ENCODE measurements at regions not wholly inside any gene's neighbourhood (a gene's known extent, or its start where the extent isn't known, plus 50 kb on each side); places are given as distances from the start of the nearest gene placed in this dataset.

DNA sequence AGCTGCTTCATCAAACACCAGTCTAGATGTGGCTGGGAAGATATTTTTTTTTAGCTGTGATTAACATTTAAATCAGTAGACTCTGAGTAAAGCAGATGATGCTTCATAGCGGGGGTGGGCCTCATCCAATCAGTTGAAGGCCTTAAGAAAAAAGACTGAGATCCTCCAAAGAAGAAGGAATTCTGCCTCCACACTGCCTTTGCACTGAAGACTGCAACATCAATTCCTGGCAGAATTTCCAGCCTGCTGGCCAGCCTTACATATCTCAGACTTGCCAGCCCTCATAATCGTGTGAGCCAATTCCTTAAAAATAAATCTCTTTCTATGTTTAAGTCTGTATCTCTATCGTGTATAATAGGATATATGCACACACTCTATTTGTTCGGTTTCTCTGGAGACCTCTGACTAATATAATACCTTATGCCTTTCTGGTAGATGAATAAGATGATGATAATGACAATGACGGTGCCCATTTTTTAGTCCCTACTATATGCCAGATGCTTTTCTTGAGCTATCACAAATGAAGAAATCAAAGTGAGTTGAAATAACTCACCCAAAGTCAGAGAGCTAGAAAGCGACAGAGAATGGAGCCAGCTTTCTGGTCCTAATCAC is 66.1 kb upstream of the SOD3 start:
- H3K27me3 ChIP-seq (ENCODE audit: control insufficient read depth, insufficient read depth, low read length), result peaks cover 2% of the 10 kb centered on the region
- POLR2A ChIA-PET, result no interaction called here
- CTCF ChIA-PET, result interaction anchor here (0.6 kb wide), 1 partner anchor 259 kb away, joined by 3 read pairs; no protein-coding TSS in a partner anchor
- H3K4me3 ChIP-seq (ENCODE audit: low read depth, low read length), result no peak overlapping the region
- no peak overlapping the region for H3K27ac ChIP-seq (ENCODE audit: low read depth, low read length)
- TF ChIP-seq, protein P1, sequence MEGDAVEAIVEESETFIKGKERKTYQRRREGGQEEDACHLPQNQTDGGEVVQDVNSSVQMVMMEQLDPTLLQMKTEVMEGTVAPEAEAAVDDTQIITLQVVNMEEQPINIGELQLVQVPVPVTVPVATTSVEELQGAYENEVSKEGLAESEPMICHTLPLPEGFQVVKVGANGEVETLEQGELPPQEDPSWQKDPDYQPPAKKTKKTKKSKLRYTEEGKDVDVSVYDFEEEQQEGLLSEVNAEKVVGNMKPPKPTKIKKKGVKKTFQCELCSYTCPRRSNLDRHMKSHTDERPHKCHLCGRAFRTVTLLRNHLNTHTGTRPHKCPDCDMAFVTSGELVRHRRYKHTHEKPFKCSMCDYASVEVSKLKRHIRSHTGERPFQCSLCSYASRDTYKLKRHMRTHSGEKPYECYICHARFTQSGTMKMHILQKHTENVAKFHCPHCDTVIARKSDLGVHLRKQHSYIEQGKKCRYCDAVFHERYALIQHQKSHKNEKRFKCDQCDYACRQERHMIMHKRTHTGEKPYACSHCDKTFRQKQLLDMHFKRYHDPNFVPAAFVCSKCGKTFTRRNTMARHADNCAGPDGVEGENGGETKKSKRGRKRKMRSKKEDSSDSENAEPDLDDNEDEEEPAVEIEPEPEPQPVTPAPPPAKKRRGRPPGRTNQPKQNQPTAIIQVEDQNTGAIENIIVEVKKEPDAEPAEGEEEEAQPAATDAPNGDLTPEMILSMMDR (IDR thresholded peaks at IDR 0.05; ENCODE audit: low read depth, low read length), result no peak
- no peak for DNase-seq (ENCODE audit: low read depth, low spot score)
- H3K9me3 ChIP-seq (ENCODE audit: control insufficient read depth, insufficient read depth, low read length), result no peaks in the 10 kb centered on the region

DNA sequence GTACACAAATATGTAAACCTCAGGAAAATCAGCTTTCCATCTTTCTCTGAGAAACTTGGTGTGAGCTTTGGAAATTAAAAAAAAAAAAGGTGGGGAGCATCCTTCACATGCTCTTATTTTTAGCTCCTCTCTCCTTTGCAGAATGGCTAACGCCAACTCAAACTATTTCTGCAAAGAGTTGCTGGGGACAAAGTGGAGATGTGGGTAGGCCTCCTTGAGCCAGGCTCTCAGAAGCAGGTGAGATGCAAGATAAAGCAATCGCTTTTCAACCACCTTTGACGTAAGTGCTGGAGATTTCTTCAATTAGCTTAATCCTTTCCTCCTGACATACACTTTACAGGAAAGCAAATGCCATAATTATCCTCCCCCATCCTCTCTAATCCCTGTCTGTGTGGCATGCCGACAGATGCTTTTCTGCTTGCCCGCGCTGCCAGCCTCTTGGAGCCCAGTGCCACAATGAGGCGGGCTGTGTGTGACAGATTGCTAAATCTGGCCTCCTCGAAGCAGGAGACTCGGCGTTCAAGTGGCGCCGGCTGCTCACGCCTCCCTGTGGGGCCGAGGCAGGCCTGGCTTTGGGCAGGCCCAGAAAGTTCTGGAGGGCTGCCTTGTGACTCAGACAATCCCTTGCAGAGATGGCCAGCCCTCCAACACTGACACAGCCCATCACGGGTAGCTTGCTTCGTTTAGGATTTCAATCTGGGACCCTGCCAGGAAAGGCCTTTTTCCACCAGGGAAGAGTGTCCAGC is 64.9 kb upstream of the SOD3 start:
- ChIA-PET POLR2A (no interaction called here), CTCF (interaction anchor here (0.6 to 1.5 kb wide), 2 partner anchors 25 to 250 kb away, joined by 3 to 5 read pairs; no protein-coding TSS in a partner anchor)

DNA sequence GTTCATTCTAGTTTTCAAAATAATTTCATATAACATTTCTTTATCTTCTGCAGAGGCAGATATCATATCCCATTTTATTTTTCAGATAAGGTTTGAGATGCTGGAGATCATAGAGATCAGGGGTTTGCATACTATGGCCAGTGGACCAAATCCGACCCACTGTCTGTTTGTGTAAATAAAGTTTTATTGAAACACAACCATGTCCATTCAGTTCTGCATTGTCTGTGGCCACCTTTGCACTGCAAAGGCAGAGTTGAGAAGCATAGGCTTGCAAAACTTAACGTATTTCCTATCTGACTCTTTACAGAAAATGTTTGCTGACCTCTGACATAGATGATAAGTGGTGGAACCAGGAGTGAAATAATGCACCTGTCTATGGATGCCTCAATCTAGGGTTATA is 63.9 kb upstream of the SOD3 start:
- peaks cover 2% of the 10 kb centered on the region for H3K27me3 ChIP-seq (ENCODE audit: control insufficient read depth, insufficient read depth, low read length)
- no peak overlapping the region for H3K4me3 ChIP-seq (ENCODE audit: low read depth, low read length)
- H3K9me3 ChIP-seq (ENCODE audit: control insufficient read depth, insufficient read depth, low read length), result no peaks in the 10 kb centered on the region
- ChIA-PET POLR2A (no interaction called here), CTCF (interaction anchor here (1.0 kb wide), 1 partner anchor 249 kb away, joined by 4 read pairs; no protein-coding TSS in a partner anchor)
- H3K27ac ChIP-seq (ENCODE audit: low read depth, low read length), result no peak overlapping the region
- no peak for DNase-seq (ENCODE audit: low read depth, low spot score)
- TF ChIP-seq, protein P1 (IDR thresholded peaks at IDR 0.05; ENCODE audit: low read depth, low read length), result no peak

More for the DNA sequence above, 64.9 kb upstream of the SOD3 start:
- H3K4me3 ChIP-seq (ENCODE audit: low read depth, low read length), result no peak overlapping the region
- no peaks in the 10 kb centered on the region for H3K9me3 ChIP-seq (ENCODE audit: control insufficient read depth, insufficient read depth, low read length)
- TF ChIP-seq, protein P1 (IDR thresholded peaks at IDR 0.05; ENCODE audit: low read depth, low read length), result no peak
- H3K27ac ChIP-seq (ENCODE audit: low read depth, low read length), result no peak overlapping the region
- DNase-seq (ENCODE audit: low read depth, low spot score), result peak; percentile 47
- peaks cover 2% of the 10 kb centered on the region for H3K27me3 ChIP-seq (ENCODE audit: control insufficient read depth, insufficient read depth, low read length)

DNA sequence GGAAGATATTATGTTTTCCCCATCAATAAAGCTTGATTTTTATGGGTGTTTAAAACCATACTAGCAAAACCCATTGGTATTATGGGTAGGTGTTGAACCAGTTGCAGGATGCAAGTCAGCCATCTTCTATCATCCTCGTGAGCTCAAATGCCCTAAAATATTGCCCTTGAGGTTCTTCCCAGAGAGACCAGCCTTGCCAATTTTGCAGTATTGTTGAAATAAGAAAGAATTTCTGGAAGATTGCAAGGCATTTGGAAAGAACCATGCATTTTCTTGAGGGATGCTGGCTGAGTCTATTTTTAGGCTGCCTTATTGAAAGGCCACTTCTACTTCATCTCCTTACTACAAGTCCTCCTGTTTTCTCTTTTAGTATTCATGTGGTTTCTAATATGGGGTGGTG is 60.9 kb upstream of the SOD3 start:
- no peak overlapping the region for H3K4me3 ChIP-seq (ENCODE audit: low read depth, low read length)
- ChIA-PET POLR2A (no interaction called here), CTCF (no interaction called here)
- H3K27me3 ChIP-seq (ENCODE audit: control insufficient read depth, insufficient read depth, low read length), result no peaks in the 10 kb centered on the region
- TF ChIP-seq, protein P1 (IDR thresholded peaks at IDR 0.05; ENCODE audit: low read depth, low read length), result no peak
- H3K9me3 ChIP-seq (ENCODE audit: control insufficient read depth, insufficient read depth, low read length), result peaks cover 8% of the 10 kb centered on the region; the same call in 1 of the 2 replicates
- H3K27ac ChIP-seq (ENCODE audit: low read depth, low read length), result no peak overlapping the region
- DNase-seq (ENCODE audit: low read depth, low spot score), result no peak

DNA sequence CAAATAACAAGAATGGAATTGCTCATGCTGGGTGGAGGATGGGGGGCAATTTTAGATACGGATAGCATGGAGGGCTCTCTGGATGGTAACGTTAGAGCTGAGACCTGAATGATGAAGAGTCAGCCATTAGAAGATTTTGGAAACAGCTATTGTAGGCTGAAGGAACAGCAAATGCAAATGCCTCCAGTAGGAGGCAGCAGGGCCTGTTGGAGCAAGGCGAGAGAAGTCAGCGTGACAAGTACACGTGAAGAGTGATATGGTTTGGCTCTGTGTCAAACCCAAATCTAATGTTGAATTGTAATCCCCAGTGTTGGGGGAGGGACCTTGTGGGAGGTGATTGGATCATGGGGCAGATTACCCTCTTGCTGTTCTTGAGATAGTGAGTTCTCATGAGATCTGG is 59.3 kb upstream of the SOD3 start:
- POLR2A ChIA-PET, result no interaction called here
- H3K4me3 ChIP-seq (ENCODE audit: low read depth, low read length), result no peak overlapping the region
- CTCF ChIA-PET, result interaction anchor here (0.6 kb wide), 1 partner anchor 9 kb away, joined by 3 read pairs; no protein-coding TSS in a partner anchor
- no peak for DNase-seq (ENCODE audit: low read depth, low spot score)
- H3K9me3 ChIP-seq (ENCODE audit: control insufficient read depth, insufficient read depth, low read length), result peaks cover 8% of the 10 kb centered on the region; the same call in 1 of the 2 replicates
- H3K27ac ChIP-seq (ENCODE audit: low read depth, low read length), result no peak overlapping the region
- TF ChIP-seq, protein P1 (IDR thresholded peaks at IDR 0.05; ENCODE audit: low read depth, low read length), result peak; percentile 39
- H3K27me3 ChIP-seq (ENCODE audit: control insufficient read depth, insufficient read depth, low read length), result no peaks in the 10 kb centered on the region
